GM23248 (cell line): ENCODE measurements at regions not wholly inside any gene's neighbourhood (a gene's known extent, or its start where the extent isn't known, plus 50 kb on each side); places are given as distances from the start of the nearest gene placed in this dataset.

Experiments
- EZH2 ChIP-seq: fragments of 200-600 bp; sonication (generic); IDR thresholded peaks from 2 replicates; pipeline ENCODE4 v1.6.1; 2018; ENCODE audit warnings: antibody characterized with exemption, mild to moderate bottlenecking; ENCODE audit not compliant: insufficient read depth, poor library complexity, severe bottlenecking
- EZH2phosphoT487 ChIP-seq: fragments of 200-600 bp; sonication (generic); IDR thresholded peaks from 2 replicates; pipeline ENCODE4 v1.6.1; 2018; ENCODE audit warnings: antibody characterized with exemption, moderate library complexity, mild to moderate bottlenecking, low read depth; ENCODE audit not compliant: insufficient read depth

GRCh38 chr11:43567396-43567975 is 113.1 kb upstream of the HSD17B12 start:
- no peak for TF ChIP-seq EZH2
- no peak for TF ChIP-seq EZH2phosphoT487
